CD4-positive, alpha-beta memory T cell (primary cell): ENCODE measurements at regions not wholly inside any gene's neighbourhood (a gene's known extent, or its start where the extent isn't known, plus 50 kb on each side); places are given as distances from the start of the nearest gene placed in this dataset.

Source experiments
- CTCF ChIA-PET: fragments of 350-600 bp; sonication (Branson Sonifier 250); formaldehyde crosslinking; loops from one replicate; lab custom pipeline; 2021; ENCODE audit warnings: inconsistent platforms; ENCODE audit not compliant: partially characterized antibody; lab: Charles Lee
- POLR2A ChIA-PET: fragments of 350-600 bp; sonication (Branson Sonifier 250); formaldehyde crosslinking; loops from one replicate; lab custom pipeline; 2021; ENCODE audit not compliant: partially characterized antibody; lab: Charles Lee
- DNase-seq, 5 donors: peaks; one replicate each; pipeline versions ENCODE4 v3.0.0 to v3.0.0-alpha.2; 2020 to 2022; ENCODE audit warnings: mixed read lengths in 1 of 5
- H3K27ac ChIP-seq: one replicate; pipeline ENCODE4 v1.7.0; 2013; ENCODE audit warnings: low read depth, low read length
- H3K27me3 ChIP-seq: 2 replicates; pipeline ENCODE4 v1.7.0; 2013; ENCODE audit warnings: mild to moderate bottlenecking, low read length, moderate library complexity; ENCODE audit not compliant: insufficient read depth
- H3K36me3 ChIP-seq: 2 replicates; pipeline ENCODE4 v1.7.0; 2013; ENCODE audit warnings: mild to moderate bottlenecking, low read length, moderate library complexity; ENCODE audit not compliant: insufficient read depth
- H3K4me1 ChIP-seq: 2 replicates; pipeline ENCODE4 v1.7.0; 2013; ENCODE audit warnings: mild to moderate bottlenecking, low read length, moderate library complexity; ENCODE audit not compliant: insufficient read depth
- H3K4me3 ChIP-seq, 2 donors: one replicate each; pipeline ENCODE4 v1.7.0; 2013; ENCODE audit warnings: low read length in 2 of 2, mild to moderate bottlenecking in 1 of 2
- H3K9me3 ChIP-seq, 2 donors: one replicate each; pipeline ENCODE4 v1.7.0; 2013; ENCODE audit warnings: low read length in 2 of 2, control low read depth in 1 of 2; ENCODE audit not compliant: control insufficient read depth in 1 of 2
- H3K27ac Mint-ChIP-seq, 7 donors: one replicate each; pipeline ENCODE4 v1.8.0; 2020 to 2021; ENCODE audit warnings: mixed read lengths in 7 of 7, mild to moderate bottlenecking in 6 of 7, inconsistent platforms in 3 of 7, moderate library complexity in 3 of 7
- H3K27me3 Mint-ChIP-seq, 2 donors: one replicate each; pipeline ENCODE4 v1.8.0; 2020 to 2021; ENCODE audit warnings: mixed read lengths in 2 of 2
- H3K36me3 Mint-ChIP-seq, 2 donors: one replicate each; pipeline ENCODE4 v1.8.0; 2020 to 2021; ENCODE audit warnings: mixed read lengths in 2 of 2, inconsistent platforms in 1 of 2, mild to moderate bottlenecking in 1 of 2
- H3K4me1 Mint-ChIP-seq, 4 donors: one replicate each; pipeline ENCODE4 v1.8.0; 2020 to 2021; ENCODE audit warnings: mixed read lengths in 4 of 4, mild to moderate bottlenecking in 1 of 4
- H3K4me3 Mint-ChIP-seq, 8 donors: one replicate each; pipeline ENCODE4 v1.8.0; 2020 to 2021; ENCODE audit warnings: mixed read lengths in 8 of 8, mild to moderate bottlenecking in 7 of 8, moderate library complexity in 6 of 8, inconsistent platforms in 3 of 8
- H3K9me3 Mint-ChIP-seq, 8 donors: one replicate each; pipeline ENCODE4 v1.8.0; 2020 to 2021; ENCODE audit warnings: mixed read lengths in 8 of 8, mild to moderate bottlenecking in 5 of 8, inconsistent platforms in 3 of 8, moderate library complexity in 1 of 8
- intact Hi-C: fragments of 100-400 bp; cut with micrococcal nuclease; formaldehyde crosslinking; loops from one replicate; pipeline ENCODE4 v1.15.1; 2023

GRCh38 chr1:219782929-219783328 is 145.4 kb downstream of the SLC30A10 start:
- no peaks in the 10 kb centered on the region for H3K27me3 ChIP-seq
- H3K27ac Mint-ChIP-seq: no peak overlapping the region
- H3K27me3 Mint-ChIP-seq: no peaks in the 10 kb centered on the region
- ChIA-PET POLR2A (no interaction called here), CTCF (no interaction called here)
- H3K4me3 ChIP-seq: no peak overlapping the region
- no peaks in the 10 kb centered on the region for H3K4me1 ChIP-seq
- no peak overlapping the region for H3K4me3 Mint-ChIP-seq
- no peak for DNase-seq
- H3K36me3 Mint-ChIP-seq: no peaks in the 10 kb centered on the region
- no peaks in the 10 kb centered on the region for H3K9me3 ChIP-seq
- H3K36me3 ChIP-seq: no peaks in the 10 kb centered on the region
- H3K4me1 Mint-ChIP-seq: no peaks in the 10 kb centered on the region
- no peak overlapping the region for H3K27ac ChIP-seq
- H3K9me3 Mint-ChIP-seq: peaks cover 0 to 5% (median 3%) of the 10 kb centered on the region in 8 donors
- intact Hi-C loops: no loop called here

GRCh38 chr1:219782311-219782710 is 146.0 kb downstream of the SLC30A10 start:
- no peak for DNase-seq
- H3K4me3 ChIP-seq: no peak overlapping the region
- intact Hi-C loops: no loop called here
- no peaks in the 10 kb centered on the region for H3K36me3 ChIP-seq
- Mint-ChIP-seq H3K27ac (no peak overlapping the region), H3K4me1 (no peaks in the 10 kb centered on the region), H3K9me3 (peaks cover 0 to 5% (median 3%) of the 10 kb centered on the region in 8 donors), H3K27me3 (no peaks in the 10 kb centered on the region), H3K36me3 (no peaks in the 10 kb centered on the region), H3K4me3 (no peak overlapping the region)
- no peaks in the 10 kb centered on the region for H3K27me3 ChIP-seq
- ChIA-PET POLR2A (no interaction called here), CTCF (no interaction called here)
- no peaks in the 10 kb centered on the region for H3K9me3 ChIP-seq
- H3K4me1 ChIP-seq: no peaks in the 10 kb centered on the region
- no peak overlapping the region for H3K27ac ChIP-seq

DNA sequence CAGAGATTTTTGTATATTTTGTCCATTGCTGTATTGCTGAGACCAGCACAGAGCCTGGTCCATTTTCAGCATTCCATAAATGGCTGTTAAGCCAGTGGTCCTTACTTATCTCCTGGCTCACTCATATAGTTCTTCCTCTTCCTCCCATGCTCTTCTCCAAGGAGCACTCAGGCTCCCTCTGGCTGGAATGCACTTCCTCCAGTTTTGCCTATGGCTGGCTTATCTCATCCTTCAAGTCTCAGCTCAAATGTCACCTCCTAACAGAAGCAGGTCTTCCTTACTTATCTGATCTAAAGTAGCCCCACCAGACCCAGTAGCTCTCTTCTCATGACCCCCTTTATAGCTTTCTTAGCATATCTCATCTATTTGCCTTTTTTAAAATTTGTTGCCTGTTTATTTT is 146.9 kb downstream of the SLC30A10 start:
- Mint-ChIP-seq H3K27ac (no peak overlapping the region), H3K4me1 (no peaks in the 10 kb centered on the region), H3K4me3 (no peak overlapping the region), H3K9me3 (peaks cover 0 to 4% (median 3%) of the 10 kb centered on the region in 8 donors), H3K27me3 (no peaks in the 10 kb centered on the region), H3K36me3 (no peaks in the 10 kb centered on the region)
- intact Hi-C loops: no loop called here
- Histone ChIP-seq H3K4me1 (no peaks in the 10 kb centered on the region), H3K36me3 (no peaks in the 10 kb centered on the region), H3K27ac (no peak overlapping the region), H3K9me3 (no peaks in the 10 kb centered on the region), H3K4me3 (no peak overlapping the region), H3K27me3 (no peaks in the 10 kb centered on the region)
- ChIA-PET POLR2A (no interaction called here), CTCF (no interaction called here)
- no peak for DNase-seq

GRCh38 chr1:219778793-219779369 is 149.5 kb downstream of the SLC30A10 start:
- intact Hi-C loops: no loop called here
- POLR2A ChIA-PET: no interaction called here

GRCh38 chr1:219778110-219778509 is 150.2 kb downstream of the SLC30A10 start:
- ChIA-PET POLR2A (no interaction called here), CTCF (no interaction called here)
- H3K36me3 Mint-ChIP-seq: no peaks in the 10 kb centered on the region
- no peak for DNase-seq
- Histone ChIP-seq H3K4me3 (no peak overlapping the region), H3K27me3 (no peaks in the 10 kb centered on the region), H3K4me1 (no peaks in the 10 kb centered on the region), H3K9me3 (peaks cover 0 to 5% of the 10 kb centered on the region in 2 donors), H3K27ac (no peak overlapping the region), H3K36me3 (no peaks in the 10 kb centered on the region)
- H3K4me3 Mint-ChIP-seq: no peak overlapping the region
- peaks cover 0 to 8% (median 3%) of the 10 kb centered on the region in 8 donors for H3K9me3 Mint-ChIP-seq
- no peaks in the 10 kb centered on the region for H3K4me1 Mint-ChIP-seq
- intact Hi-C loops: no loop called here
- no peaks in the 10 kb centered on the region for H3K27me3 Mint-ChIP-seq
- H3K27ac Mint-ChIP-seq: no peak overlapping the region

More at GRCh38 chr1:219778793-219779369, 149.5 kb downstream of the SLC30A10 start:
- Histone ChIP-seq H3K27ac (no peak overlapping the region), H3K9me3 (peaks cover 0 to 5% of the 10 kb centered on the region in 2 donors), H3K4me3 (no peak overlapping the region), H3K36me3 (no peaks in the 10 kb centered on the region), H3K27me3 (no peaks in the 10 kb centered on the region), H3K4me1 (no peaks in the 10 kb centered on the region)
- DNase-seq: no peak
- Mint-ChIP-seq H3K4me1 (no peaks in the 10 kb centered on the region), H3K4me3 (no peak overlapping the region), H3K27ac (no peak overlapping the region), H3K9me3 (peaks cover 0 to 8% (median 3%) of the 10 kb centered on the region in 8 donors), H3K36me3 (no peaks in the 10 kb centered on the region), H3K27me3 (no peaks in the 10 kb centered on the region)
- CTCF ChIA-PET: no interaction called here

DNA sequence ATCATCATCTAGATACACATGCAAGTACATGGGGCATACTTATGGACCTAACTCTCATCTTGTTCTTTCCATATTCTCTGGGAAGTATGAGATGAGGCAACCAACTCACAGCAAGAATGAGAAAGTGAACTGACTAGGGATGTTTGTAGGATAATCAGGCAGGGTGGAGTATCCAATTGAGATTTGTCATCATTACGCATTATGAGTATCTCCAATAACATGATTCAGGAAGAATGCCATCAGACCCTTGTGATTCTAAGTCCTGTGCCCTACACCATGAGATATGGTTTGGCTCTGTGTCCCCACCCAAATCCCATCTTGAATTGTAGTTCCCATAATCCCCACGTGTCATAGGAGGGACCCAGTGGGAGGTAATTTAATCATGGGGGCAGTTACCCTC is 154.0 kb downstream of the SLC30A10 start:
- CTCF ChIA-PET: no interaction called here
- H3K36me3 ChIP-seq: no peaks in the 10 kb centered on the region
- Mint-ChIP-seq H3K4me3 (no peak overlapping the region), H3K4me1 (no peaks in the 10 kb centered on the region), H3K9me3 (peaks cover under 1 to 13% (median 3%) of the 10 kb centered on the region in 8 donors), H3K27ac (no peak overlapping the region), H3K27me3 (no peaks in the 10 kb centered on the region), H3K36me3 (no peaks in the 10 kb centered on the region)
- H3K4me3 ChIP-seq: no peak overlapping the region
- peaks cover 0 to 5% of the 10 kb centered on the region in 2 donors for H3K9me3 ChIP-seq
- POLR2A ChIA-PET: no interaction called here
- DNase-seq: no peak
- intact Hi-C loops: no loop called here
- no peaks in the 10 kb centered on the region for H3K4me1 ChIP-seq
- no peak overlapping the region for H3K27ac ChIP-seq
- no peaks in the 10 kb centered on the region for H3K27me3 ChIP-seq

DNA sequence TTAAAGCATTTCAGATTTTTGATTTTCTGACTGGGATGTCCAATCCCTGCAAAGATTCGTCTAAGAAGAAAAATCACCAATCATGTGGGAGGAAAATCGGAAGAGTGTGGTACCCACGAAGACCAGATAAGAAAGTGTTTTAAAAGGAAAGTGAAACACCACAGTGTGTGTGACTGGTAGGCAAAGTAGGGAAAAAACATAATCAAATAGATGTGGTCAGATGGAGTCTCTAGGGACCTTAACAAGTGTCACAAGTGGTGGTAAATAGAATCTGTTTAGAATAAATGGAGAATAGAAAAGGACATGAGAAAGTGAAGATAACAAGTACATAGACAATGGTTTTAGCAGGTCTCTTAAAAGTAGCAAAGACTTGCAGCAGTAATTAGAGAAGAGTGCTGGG is 154.6 kb downstream of the SLC30A10 start:
- ChIA-PET POLR2A (no interaction called here), CTCF (no interaction called here)
- Mint-ChIP-seq H3K36me3 (no peaks in the 10 kb centered on the region), H3K27me3 (no peaks in the 10 kb centered on the region), H3K4me1 (no peaks in the 10 kb centered on the region), H3K4me3 (no peak overlapping the region), H3K9me3 (peaks cover 0 to 13% (median 6%) of the 10 kb centered on the region in 8 donors), H3K27ac (no peak overlapping the region)
- intact Hi-C loops: no loop called here
- no peaks in the 10 kb centered on the region for H3K36me3 ChIP-seq
- no peak overlapping the region for H3K27ac ChIP-seq
- H3K9me3 ChIP-seq: peaks cover 0 to 5% of the 10 kb centered on the region in 2 donors
- H3K4me3 ChIP-seq: no peak overlapping the region
- H3K4me1 ChIP-seq: no peaks in the 10 kb centered on the region
- no peaks in the 10 kb centered on the region for H3K27me3 ChIP-seq
- no peak for DNase-seq
